Pancreas (tissue), 10 donors: ENCODE measurements at regions not wholly inside any gene's neighbourhood (a gene's known extent, or its start where the extent isn't known, plus 50 kb on each side); places are given as distances from the start of the nearest gene placed in this dataset.
"Not testable (repeated sequence)": the region's sequence is repeated elsewhere in the genome, so short reads cannot be mapped to it uniquely, and the experiment has no call there.

Source experiments
- ATAC-seq, 4 donors: fragments of 200-7000 bp; cut with Tn5 transposase; one replicate each; pipeline versions ENCODE4 v1.8.0 to v1.9.1; 2020; ENCODE audit warnings: mild to moderate bottlenecking in 4 of 4, moderate library complexity in 4 of 4
- DNase-seq, 6 donors: peaks; one replicate each; pipeline ENCODE4 v3.0.0-alpha.2; 2020
- FAIRE-seq: peaks from 2 replicates; lab custom pipeline; 2012; peaks lifted over from hg19 to GRCh38; lab: Jason Lieb, UNC
- H3K27ac ChIP-seq, 4 donors: fragments of 200-600 bp; sonication (generic); 1 replicate in 3 of 4; 2 replicates in 1 of 4; pipeline versions ENCODE4 v1.5.0 to v1.8.0; 2020
- H3K27me3 ChIP-seq, 4 donors: fragments of 200-600 bp; one replicate each; pipeline ENCODE4 v1.8.0; 2021
- H3K36me3 ChIP-seq, 3 donors: fragments of 200-600 bp; sonication (generic) in 1 of 3; one replicate each; pipeline versions ENCODE4 v1.5.0 to v1.8.0; 2020 to 2021
- H3K4me1 ChIP-seq, 3 donors: fragments of 200-600 bp; one replicate each; pipeline ENCODE4 v1.8.0; 2021
- H3K4me3 ChIP-seq, 4 donors: fragments of 200-600 bp; sonication (generic) in 2 of 4; one replicate each; pipeline versions ENCODE4 v1.5.0 to v1.8.0; 2020 to 2021
- H3K9me3 ChIP-seq, 4 donors: fragments of 200-600 bp; one replicate each; pipeline ENCODE4 v1.8.0; 2021
- WGBS, 2 donors: extraction: QIAGEN DNeasy Blood & Tissue Kit; methylation state at CpG; one replicate each; pipeline ENCODE4 v1.1.7; 2013; 5-methylcytosine and 5-hydroxymethylcytosine counted together
- intact Hi-C, 3 donors: fragments of 100-400 bp; cut with DNase I; formaldehyde crosslinking; loops; one replicate each; pipeline versions ENCODE4 v1.11.1 to v1.14.2; 2022
- donor health status: healthy with polysubstance abuse.
- donor health status: DM: no; HTN: no; CAD: no; lungs with moderate emphysema.
- donor health status: DM: no; HTN: no; CAD: no.
- donor health status: control.
- donor health status: control.
- donor health status: Bipolar disorder and iron deficiency.
- donor health status: DM: yes; HTN: yes; CAD: no.
- donor health status: DM: no; HTN: no; CAD: no.
- donor health status: DM: no; HTN: no; CAD: no.
- donor health status: DM: yes; HTN: yes; CAD: no.

DNA sequence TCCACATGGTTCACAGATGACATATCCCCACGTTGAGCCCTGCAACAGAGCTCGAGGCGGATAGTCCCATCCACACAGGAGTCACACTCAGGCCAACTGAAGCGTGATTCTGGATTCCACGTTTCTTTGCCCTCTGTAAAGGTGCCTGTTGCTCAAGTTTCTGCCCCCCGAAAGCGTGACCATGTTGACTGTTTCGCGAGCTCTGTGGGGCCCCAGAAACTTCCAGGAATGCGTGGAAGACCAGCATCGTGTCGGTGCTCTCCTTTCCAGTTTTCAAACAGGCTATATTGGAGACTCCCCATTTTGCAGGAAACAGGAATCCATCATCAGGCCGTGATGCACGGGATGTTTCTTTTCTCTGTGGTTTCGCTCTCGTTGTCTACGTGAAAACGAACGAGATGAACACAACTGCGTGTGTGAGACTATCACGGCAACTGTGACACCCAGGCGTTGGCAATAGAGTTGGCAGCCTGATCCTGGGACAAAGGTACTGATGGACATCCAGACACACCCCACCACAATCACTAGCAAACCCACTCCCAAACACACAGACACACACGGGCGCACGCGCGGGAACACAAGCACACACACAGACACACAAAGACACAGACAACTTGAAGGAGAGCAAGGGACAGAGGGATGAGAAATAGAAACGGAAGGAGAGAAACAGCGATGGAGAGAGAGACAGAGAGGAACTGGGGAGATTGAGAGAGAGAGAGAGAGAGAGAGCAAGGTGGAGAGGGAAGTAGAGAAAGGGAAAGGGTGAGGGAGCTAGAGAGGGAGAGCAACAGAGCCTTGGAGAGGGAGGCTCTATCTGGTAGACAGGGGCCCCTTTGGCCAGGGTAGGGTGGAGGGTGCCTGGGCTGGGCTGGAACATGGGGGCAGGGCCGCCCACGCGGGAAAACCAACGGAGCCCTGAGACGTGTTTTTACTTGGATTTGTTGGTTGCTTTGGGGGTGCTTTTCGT, 1609.3 kb downstream of the SPATA31A7 start:
- Histone ChIP-seq H3K27ac (peak overlapping the region in 1 of 4 donors; percentile 1), H3K27me3 (peaks cover 0 to 31% (median 7%) of the 10 kb centered on the region in 4 donors), H3K4me1 (peaks cover 0 to 11% (median 0%) of the 10 kb centered on the region in 3 donors), H3K4me3 (peak overlapping the region in 1 of 4 donors; percentile 52)
- intact Hi-C loops, H3K9me3 ChIP-seq, ATAC-seq, FAIRE-seq, H3K36me3 ChIP-seq: not testable (repeated sequence)
- peak in 4 of 6 donors; percentile 25 to 74 (median 46) for DNase-seq
- 13 to 20% methylated on average over 35 of the region's 35 CpGs for WGBS, 2 donors

DNA sequence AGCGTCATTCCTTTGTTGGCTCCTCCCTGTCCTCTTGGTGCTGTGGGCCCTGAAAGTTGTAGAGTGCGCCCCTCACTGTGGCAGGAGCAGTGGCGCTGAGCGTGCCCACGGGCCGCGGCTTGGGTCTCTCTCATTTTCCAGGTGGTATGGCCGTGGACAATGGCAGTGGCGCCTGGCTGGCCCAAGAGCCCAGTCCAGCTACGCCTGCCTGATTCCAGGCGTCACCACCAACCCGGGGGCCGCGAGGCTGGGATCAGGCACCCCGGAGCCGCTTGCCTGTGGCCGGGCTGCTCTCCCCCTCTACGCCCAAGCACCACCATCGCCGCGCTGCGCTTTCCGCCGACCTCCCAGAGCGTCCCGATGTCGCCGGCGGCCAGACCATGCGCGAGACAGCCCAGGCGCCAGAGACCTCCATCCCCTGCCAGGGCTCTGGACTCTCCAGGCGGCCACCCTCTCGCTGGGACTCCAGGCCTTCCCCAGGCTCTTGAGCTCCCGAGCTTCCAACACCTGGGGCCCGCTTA, 1610.1 kb downstream of the SPATA31A7 start:
- WGBS, 2 donors, result 10 to 13% methylated on average over 33 to 36 of the region's 36 CpGs

GRCh38 chr9:62800451-62801371, 1610.9 kb downstream of the SPATA31A7 start:
- H3K9me3 ChIP-seq, H3K36me3 ChIP-seq, FAIRE-seq, intact Hi-C loops: not testable (repeated sequence)
- peaks cover 0 to 44% (median 9%) of the 10 kb centered on the region in 4 donors for H3K27me3 ChIP-seq
- DNase-seq (peak in 3 of 6 donors; percentile 21 to 83 (median 63)), ATAC-seq (peak in 2 of 4 donors; percentile 9 to 14)
- peak overlapping the region in 2 of 4 donors; percentile 1 to 13 for H3K27ac ChIP-seq
- WGBS, 2 donors, result 23 to 29% methylated on average over 28 to 29 of the region's 30 CpGs
- H3K4me3 ChIP-seq, result peak overlapping the region in 1 of 4 donors; percentile 52
- H3K4me1 ChIP-seq, result peaks cover 0 to 11% (median 0%) of the 10 kb centered on the region in 3 donors

More for the DNA sequence above, 1610.1 kb downstream of the SPATA31A7 start:
- H3K27me3 ChIP-seq, result peaks cover 0 to 38% (median 9%) of the 10 kb centered on the region in 4 donors
- FAIRE-seq, H3K9me3 ChIP-seq, H3K36me3 ChIP-seq, intact Hi-C loops: not testable (repeated sequence)
- ATAC-seq (peak in 2 of 4 donors; percentile 17 to 23), DNase-seq (peak in 4 of 6 donors; percentile 30 to 92 (median 60))
- H3K27ac ChIP-seq, result peak overlapping the region in 2 of 4 donors; percentile 1 to 13
- peak overlapping the region in 1 of 4 donors; percentile 52 for H3K4me3 ChIP-seq
- H3K4me1 ChIP-seq, result peaks cover 0 to 11% (median 0%) of the 10 kb centered on the region in 3 donors

DNA sequence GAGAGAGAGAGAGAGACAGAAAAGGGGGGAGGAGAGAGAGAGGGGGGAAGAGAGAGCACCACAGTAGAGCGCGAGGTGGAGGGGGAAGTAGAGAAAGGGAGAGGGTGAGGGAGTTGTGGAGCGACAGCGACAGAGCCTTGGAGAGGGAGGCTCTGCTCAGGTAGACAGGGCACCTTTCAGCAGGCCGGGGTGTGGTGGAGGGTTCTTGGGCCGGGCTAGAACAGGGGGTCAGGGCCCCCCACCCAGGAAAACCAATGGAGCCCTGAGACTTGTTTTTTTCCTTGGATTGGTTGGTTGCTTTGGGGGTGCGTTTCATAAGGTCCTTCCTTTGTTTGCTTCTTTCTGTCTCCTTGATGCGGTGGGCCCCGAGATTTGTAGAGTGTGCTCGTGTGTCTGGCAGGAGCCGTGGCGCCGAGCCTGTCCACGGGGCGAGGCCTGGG, 1611.6 kb downstream of the SPATA31A7 start:
- intact Hi-C loops, H3K9me3 ChIP-seq, FAIRE-seq, H3K36me3 ChIP-seq: not testable (repeated sequence)
- 32% methylated on average over 15 of the region's 15 CpGs for WGBS, 2 donors
- peak overlapping the region in 1 of 4 donors; percentile 52 for H3K4me3 ChIP-seq
- peak overlapping the region in 1 of 4 donors; percentile 40 for H3K27ac ChIP-seq
- peaks cover 0 to 11% (median 0%) of the 10 kb centered on the region in 3 donors for H3K4me1 ChIP-seq
- peak in 2 of 4 donors; percentile 43 to 46 for ATAC-seq
- peaks cover 0 to 45% (median 9%) of the 10 kb centered on the region in 4 donors for H3K27me3 ChIP-seq
- DNase-seq, result peak in 3 of 6 donors; percentile 34 to 79 (median 57)

DNA sequence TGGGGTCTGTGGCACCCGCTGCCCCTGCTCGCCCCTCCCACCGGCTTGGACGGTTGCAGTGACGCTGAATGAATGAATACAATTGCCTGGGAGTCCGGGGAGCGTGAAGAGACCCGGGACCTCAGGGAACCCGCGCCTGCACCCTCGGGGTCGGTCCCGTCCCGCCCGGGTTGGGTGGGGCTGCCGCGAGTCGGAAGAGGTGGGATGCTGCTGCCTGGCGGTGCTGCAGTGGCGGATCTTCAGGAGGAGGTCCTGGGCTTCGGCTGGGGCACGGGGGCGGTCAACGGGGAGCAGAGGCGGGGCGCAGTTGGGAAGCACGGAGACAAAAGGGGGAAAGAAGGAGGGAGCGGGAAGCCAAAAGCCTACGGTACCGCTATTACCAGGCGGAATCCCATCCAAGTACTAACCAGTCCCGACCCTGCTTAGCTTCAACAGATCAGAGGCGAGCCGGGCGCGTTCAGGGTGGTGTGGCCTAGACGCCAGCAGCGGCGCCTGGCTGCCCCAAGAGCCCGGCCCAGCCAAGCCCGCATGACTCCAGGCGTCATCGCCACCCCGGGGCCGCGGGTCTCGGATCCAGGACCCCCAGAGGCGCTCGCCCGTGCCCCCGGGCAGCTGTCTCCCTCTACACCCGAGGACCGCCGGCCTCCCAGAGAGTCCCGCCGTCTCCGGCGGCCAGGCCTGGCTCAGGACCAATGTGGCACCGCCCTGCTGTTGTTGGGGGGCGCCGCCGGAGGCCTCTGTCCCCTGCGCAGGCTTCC, 1612.3 kb downstream of the SPATA31A7 start:
- intact Hi-C loops, FAIRE-seq, H3K9me3 ChIP-seq, H3K36me3 ChIP-seq: not testable (repeated sequence)
- 4 to 5% methylated on average over 58 to 63 of the region's 63 CpGs for WGBS, 2 donors
- peaks cover 0 to 11% (median 0%) of the 10 kb centered on the region in 3 donors for H3K4me1 ChIP-seq
- ATAC-seq (peak; percentile 92 to 100 (median 98)), DNase-seq (peak; percentile 60 to 95 (median 76))
- H3K27me3 ChIP-seq, result peaks cover 0 to 45% (median 9%) of the 10 kb centered on the region in 4 donors
- peak overlapping the region in 2 of 4 donors; percentile 40 to 53 for H3K27ac ChIP-seq
- H3K4me3 ChIP-seq, result peak overlapping the region; percentile 22 to 52 (median 34)

GRCh38 chr9:62802719-62803079, 1612.9 kb downstream of the SPATA31A7 start:
- ATAC-seq, DNase-seq, intact Hi-C loops, H3K36me3 ChIP-seq, H3K9me3 ChIP-seq, FAIRE-seq: not testable (repeated sequence)
- Histone ChIP-seq H3K4me3 (peak overlapping the region; percentile 22 to 52 (median 34)), H3K27me3 (peaks cover 0 to 45% (median 9%) of the 10 kb centered on the region in 4 donors), H3K4me1 (peaks cover 0 to 11% (median 0%) of the 10 kb centered on the region in 3 donors), H3K27ac (peak overlapping the region in 2 of 4 donors; percentile 40 to 53)
- WGBS, 2 donors, result 15 to 16% methylated on average over 9 of the region's 9 CpGs

GRCh38 chr9:62803099-62803498, 1613.3 kb downstream of the SPATA31A7 start:
- peaks cover 0 to 45% (median 9%) of the 10 kb centered on the region in 4 donors for H3K27me3 ChIP-seq
- H3K27ac ChIP-seq, FAIRE-seq, H3K4me3 ChIP-seq, ATAC-seq, H3K9me3 ChIP-seq, H3K36me3 ChIP-seq, intact Hi-C loops, DNase-seq: not testable (repeated sequence)
- peaks cover 0 to 11% (median 0%) of the 10 kb centered on the region in 3 donors for H3K4me1 ChIP-seq
- WGBS, 2 donors, result 68 to 74% methylated on average over 2 of the region's 2 CpGs

DNA sequence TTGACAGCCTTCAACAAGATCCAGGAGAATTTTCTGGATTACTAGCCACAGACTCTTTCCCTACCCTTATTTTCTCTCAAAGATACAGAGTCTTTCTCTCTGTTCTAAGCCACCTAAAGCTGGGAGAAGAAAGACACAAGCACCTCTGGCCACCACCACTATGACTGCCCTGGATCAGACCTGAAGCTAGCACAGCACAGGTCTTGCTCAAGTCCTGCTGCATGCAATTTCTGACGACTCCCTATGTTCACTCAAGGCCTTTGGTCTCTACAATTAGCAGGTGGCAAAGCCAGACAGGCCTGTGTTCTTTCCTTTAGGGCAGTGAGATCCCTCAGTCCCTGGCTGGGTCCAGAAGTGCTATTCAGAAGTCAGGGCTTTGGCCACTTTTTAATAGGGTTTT, 1614.5 kb downstream of the SPATA31A7 start:
- H3K9me3 ChIP-seq, H3K36me3 ChIP-seq, intact Hi-C loops, ATAC-seq, H3K27ac ChIP-seq, FAIRE-seq, H3K4me3 ChIP-seq: not testable (repeated sequence)
- 23 to 37% methylated on average over 1 of the region's 1 CpG for WGBS, 2 donors
- peak in 2 of 6 donors; percentile 13 to 17 for DNase-seq
- Histone ChIP-seq H3K4me1 (peaks cover 0 to 11% (median 0%) of the 10 kb centered on the region in 3 donors), H3K27me3 (peaks cover 0 to 39% (median 9%) of the 10 kb centered on the region in 4 donors)

DNA sequence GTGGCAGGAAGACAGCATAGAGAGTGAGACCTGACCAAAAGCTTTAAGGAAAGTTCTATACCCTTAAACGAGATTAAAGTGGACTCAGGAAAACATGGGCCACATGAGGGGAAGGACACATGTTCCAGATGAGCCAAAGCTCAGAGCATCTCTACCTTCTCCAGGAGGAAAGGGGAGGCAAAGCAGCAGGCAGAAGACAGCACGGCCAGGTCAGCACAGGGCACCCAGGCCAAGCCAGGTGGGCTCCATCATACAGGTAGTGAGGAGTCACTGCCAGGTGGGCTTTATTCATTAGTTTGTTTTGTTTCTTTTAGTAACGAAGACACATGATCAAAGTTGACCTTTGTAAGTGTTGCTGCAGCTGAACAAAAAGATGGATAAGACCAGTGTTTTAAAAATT, 1617.6 kb downstream of the SPATA31A7 start:
- not testable (repeated sequence) for ATAC-seq
- 31 to 36% methylated on average over 3 of the region's 3 CpGs for WGBS, 2 donors
- peaks cover 0 to 22% (median 3%) of the 10 kb centered on the region in 4 donors for H3K27me3 ChIP-seq

DNA sequence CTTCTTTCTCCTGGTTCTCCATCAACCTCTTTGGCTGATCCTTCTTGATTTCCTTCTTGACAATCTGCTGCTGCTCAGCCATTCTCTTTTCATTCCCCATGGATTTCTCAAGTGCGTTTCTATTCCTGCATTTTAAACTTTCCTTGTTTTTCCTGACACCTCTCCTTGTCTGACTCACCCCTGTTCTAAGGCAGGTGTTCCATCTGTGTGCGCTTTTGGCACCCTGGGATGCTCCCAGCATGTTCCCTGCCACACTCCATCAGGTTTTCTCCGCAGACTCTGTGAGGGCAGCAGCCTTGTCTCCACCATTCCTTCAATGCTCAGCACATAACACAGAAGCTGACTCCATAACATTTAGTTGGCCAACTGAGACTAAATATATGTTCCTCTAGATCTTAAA, 1618.2 kb downstream of the SPATA31A7 start:
- H3K27ac ChIP-seq, H3K4me3 ChIP-seq, H3K9me3 ChIP-seq, FAIRE-seq, ATAC-seq, H3K36me3 ChIP-seq, H3K4me1 ChIP-seq, intact Hi-C loops: not testable (repeated sequence)
- H3K27me3 ChIP-seq, result peaks cover 0 to 21% (median 3%) of the 10 kb centered on the region in 4 donors
- 48 to 50% methylated on average over 3 of the region's 3 CpGs for WGBS, 2 donors
- DNase-seq, result peak in 1 of 6 donors; percentile 14

More for the DNA sequence above, 1617.6 kb downstream of the SPATA31A7 start:
- intact Hi-C loops, H3K36me3 ChIP-seq, H3K4me3 ChIP-seq, H3K9me3 ChIP-seq, H3K4me1 ChIP-seq, H3K27ac ChIP-seq, FAIRE-seq: not testable (repeated sequence)
- peak in 3 of 6 donors; percentile 20 to 86 (median 61) for DNase-seq
